ELR (cell line): ENCODE measurements at regions not wholly inside any gene's neighbourhood (a gene's known extent, or its start where the extent isn't known, plus 50 kb on each side); places are given as distances from the start of the nearest gene placed in this dataset.

Experiments
- DNase-seq: peaks from one replicate; pipeline ENCODE4 v3.0.0-alpha.2; 2015; ENCODE audit warnings: low read depth

GRCh38 chr9:38157711-38158110 lies 88.7 kb upstream of the SHB start:
- no peak for DNase-seq

DNA sequence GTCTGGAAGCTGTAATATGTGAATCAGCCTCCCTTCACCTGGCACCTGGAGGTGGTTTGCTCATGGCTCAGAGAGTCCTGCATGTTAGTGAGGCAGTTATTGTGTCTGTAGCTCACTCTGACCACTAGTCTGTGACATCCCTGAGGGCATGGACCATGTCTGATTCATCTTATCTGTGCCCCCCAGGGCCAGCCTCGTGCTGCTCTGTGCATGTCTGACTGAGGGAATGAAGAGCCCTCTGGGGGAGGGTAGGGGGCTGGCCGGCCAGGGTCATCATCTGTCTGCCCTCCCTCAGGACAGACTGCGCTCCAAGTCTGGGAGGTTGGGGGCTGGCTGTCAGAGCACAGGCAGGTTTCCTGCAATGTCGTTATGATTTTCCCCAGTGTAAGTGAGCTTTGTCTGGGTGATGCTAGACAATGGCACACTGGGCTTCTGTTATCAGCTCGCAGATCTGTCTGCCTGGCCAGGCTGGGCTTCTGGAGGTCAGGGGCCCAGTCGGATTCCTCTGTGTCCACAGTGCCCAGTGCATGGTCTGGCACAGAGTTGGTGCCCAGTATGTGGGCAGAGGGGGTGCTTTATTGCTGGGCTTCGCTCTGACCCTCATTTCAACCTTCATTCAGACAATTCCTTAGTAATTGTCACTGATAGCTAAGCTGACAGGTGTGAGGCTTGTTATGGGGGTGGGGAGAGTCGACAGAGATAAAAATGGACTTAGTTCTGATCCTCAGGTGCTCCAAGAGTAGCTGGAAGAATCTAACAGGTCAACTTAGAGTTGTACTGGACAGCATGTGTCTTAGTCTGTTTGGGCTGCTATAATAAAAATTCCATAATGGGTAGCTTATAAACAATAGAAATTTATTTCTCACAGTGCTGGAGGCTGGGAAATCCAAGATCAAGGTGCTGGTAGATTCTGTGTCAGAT lies 85.7 kb upstream of the SHB start:
- peak; percentile 28 for DNase-seq

DNA sequence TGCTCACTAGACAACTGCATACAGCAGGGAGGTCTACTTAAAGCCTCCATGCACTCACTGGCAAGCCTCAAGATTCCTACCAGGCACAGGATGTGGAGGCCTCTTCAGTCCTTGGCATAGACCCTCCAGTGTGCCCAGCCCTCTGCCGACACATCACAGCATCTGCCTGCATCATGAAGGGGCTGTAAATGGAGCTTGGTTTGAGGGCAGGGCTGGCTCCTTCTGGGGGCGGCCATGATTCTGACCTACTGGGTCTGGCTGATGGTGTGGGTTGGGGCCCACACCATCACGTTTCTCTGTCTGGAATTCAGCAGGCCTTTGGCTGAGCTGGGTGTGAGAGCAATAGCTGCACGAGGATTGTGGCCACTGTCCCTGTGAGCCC lies 84.9 kb upstream of the SHB start:
- DNase-seq, result no peak

DNA sequence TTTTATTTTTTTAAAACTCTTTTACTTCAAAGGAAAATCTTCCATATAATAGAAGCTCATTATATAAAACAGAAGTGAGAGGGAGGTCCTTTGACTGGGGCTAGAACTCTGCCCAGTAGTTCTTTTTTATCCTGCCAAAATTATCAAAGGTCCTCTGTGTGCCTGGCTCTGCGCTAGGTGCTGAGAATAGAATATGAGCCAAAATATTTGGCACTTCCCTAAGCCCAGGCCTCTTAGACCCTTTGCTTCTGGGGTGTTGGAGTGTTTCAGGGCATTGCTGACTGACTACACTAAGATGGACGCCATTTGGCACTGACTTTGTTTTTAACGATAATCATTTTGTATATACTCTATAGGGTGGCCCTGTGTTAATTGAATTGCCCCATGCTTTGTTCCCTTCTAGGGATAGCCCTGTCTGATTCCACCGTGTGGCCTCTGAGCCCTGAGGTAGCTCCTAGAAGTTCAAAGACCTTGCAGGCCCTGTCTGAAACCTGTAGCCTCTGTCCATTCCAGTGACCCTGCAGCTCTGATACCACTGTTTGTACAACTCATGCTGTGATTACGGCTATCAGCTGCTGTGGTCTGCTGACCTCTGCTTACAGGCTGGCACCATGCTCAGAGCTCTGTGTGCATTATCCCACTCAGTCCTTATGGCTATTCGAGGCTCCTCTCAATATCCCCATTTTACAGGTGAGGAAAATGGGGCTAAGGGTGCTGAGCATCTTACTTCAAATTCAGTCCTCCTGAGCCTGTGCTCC lies 84.3 kb upstream of the SHB start:
- DNase-seq, result no peak

- DNase-seq, result no peak
These were observed 80.6 kb upstream of the SHB start for GRCh38 chr9:38149647-38150046.

GRCh38 chr9:38146844-38147243 lies 77.8 kb upstream of the SHB start:
- no peak for DNase-seq

- no peak for DNase-seq
These were observed 76.6 kb upstream of the SHB start for GRCh38 chr9:38145526-38146053.

- DNase-seq, result peak; percentile 84
These were observed 75.4 kb upstream of the SHB start for GRCh38 chr9:38144421-38144820.

DNA sequence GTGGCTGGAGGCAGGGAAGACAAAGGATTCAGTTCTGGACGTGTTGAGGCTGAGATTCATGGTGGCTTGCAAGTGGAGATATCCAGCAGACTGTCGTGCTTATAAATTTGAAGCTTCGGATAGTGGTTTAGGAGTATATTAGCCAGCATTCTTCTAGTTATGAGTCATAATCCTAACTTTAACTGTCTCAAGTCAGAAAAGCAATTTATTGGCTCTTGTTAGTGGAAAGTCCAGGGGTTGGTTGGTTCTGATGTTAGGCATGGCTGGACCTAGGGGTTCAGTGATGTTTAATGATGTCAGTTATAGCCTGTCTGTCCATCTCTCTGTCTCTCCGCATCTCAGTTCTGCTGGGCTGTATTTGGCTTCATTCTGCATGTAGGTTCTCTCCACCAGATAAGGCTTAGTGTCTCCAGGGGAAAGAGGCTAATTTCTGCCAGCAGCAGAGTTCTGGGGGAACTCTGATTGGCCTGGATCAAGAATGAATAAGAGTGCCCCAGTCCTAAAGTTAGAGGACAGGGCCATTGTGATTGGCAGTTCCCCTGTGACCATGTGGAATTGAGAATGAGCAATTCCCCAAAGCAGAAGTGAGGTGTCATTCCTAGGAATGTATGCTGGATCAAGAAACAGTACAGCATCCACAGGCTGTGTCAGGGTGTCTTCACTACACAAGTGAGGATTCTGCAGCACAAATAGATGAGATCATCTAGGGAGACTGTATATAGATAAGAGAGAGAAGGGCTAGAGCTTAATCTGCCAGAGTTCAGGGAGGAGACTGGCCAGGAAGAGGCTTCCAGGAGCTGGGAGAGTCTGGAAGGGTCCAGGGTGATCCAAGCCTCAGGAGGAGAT lies 72.9 kb upstream of the SHB start:
- DNase-seq, result peak; percentile 85

DNA sequence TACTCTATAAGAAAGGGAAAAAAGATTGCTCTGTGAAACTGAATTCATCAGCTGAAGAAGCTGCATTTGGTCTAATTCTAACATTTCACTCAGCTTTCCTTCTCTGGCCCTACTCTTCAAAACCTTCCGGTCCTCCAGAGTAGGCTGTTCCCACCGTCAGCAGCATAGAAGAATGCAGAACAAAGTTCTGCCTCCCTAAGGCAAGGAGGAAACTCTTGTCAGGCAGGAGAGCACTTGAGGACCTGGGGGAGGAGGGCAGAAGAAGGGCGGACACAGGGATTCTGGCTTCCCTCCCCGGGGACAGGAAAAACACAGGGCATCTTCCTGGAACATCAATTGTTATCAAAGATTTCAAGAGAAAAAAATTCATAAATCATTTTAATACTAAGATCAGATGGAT lies 69.2 kb upstream of the SHB start:
- DNase-seq, result no peak

DNA sequence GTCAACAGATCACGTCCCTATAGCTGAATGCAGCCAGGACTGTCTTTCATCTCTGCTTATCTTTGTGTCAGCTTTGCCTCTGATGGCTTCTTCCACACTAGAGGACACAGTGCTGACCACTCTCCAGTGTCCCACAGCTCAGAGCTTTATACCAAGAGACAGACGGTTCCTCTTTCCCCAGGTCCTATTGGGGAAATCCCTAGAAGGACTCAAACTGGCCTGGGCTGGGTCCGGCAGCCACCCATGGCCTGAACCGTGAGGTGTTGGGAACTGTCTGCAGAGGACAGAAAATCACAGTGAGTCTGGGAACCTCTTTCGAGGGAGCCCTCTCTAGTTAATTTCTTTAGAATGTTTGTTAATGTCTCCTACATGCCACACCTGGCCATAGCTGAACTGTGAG lies 68.3 kb upstream of the SHB start:
- no peak for DNase-seq

DNA sequence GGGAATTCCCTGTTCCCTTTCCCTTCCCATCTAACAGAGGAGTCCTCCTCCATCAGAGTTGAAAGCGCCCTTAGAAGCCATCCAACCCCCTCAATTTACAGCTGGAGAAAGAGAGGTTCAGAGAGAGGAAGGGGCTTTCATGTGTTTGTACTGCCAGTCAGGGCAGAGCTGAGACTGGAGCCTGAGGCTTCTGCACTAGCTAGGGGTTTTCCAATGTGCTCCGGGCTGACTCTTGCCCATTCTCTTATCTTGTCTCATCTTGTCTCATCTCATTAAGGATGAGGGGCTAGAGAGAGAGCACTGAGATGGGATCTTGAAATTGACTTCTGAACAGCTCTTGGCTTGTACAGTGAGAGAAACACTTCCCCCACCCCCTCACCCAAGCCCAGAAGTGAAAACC lies 67.4 kb upstream of the SHB start:
- DNase-seq, result no peak

- DNase-seq, result no peak
These were observed 65.7 kb upstream of the SHB start for GRCh38 chr9:38134611-38135237.

- peak; percentile 17 for DNase-seq
These were observed 64.6 kb upstream of the SHB start for GRCh38 chr9:38133595-38133994.

DNA sequence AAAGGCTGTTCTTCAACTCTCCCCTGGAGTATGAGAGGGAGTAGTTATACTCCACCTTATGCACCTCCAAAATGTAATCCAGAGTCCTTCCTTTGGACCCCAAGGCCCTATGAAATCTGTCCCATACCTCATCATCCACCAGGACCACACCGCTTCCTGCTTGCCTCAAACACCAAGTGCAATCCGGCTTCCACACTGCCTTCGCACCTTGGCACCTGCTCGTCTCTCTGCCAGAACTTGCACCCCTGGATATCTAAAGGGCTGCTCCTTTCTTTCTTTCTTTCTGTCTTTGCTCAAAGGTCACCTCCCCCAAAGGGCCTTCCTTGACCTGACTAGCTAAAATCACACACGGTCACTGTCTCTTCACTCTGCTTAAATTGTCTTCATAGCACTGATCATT lies 63.9 kb upstream of the SHB start:
- DNase-seq, result no peak

DNA sequence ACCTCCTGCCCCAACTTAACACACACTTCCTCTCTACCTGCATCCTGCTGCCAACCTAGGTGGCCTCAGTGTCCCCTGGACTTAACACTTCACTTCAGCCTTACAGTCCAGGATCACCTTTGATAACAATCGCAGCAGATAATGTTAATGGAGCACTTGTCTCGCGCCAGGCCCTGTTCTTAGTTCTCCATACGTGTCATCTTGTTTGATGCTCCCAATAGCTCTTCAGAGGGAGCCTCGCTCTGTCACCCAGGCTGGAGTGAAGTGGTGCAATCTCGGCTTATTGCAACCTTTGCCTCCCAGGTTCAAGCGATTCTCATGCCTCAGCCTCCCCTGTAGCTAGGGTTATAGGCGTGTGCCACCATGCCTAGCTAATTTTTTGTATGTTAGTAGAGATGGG lies 62.7 kb upstream of the SHB start:
- no peak for DNase-seq

GRCh38 chr9:38130724-38131123 lies 61.7 kb upstream of the SHB start:
- no peak for DNase-seq

- no peak for DNase-seq
These were observed 60.3 kb upstream of the SHB start for GRCh38 chr9:38129366-38129765.

DNA sequence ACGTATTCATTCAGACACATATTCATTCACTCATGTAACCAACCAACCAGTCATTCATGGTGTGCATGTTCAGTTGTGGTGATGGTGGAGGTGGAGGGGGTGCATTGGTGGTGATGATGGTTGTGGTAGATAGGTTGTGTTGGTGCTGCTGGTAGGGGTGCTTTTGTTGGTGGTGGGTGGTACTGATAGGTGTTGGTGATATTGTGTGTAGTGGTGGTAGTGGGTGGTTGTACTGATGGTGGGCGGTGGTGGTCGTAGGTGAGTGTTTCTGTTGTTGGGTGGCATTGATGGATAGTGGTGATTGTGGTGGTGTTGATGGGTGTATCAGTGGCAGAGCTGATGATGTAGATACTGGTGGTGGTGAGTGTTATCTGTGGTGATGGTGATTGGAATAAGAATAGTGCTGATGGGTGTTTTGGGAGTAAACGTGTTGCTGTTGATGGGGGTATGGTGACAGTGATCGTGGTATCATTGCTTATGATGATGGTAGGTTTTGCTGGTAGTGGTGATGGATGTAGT lies 59.8 kb upstream of the SHB start:
- no peak for DNase-seq

GRCh38 chr9:38127271-38127839 lies 58.3 kb upstream of the SHB start:
- peak; percentile 61 for DNase-seq

- no peak for DNase-seq
These were observed 57.7 kb upstream of the SHB start for GRCh38 chr9:38126730-38127129.
